Panc1 (cell line): ENCODE measurements at regions not wholly inside any gene's neighbourhood (a gene's known extent, or its start where the extent isn't known, plus 50 kb on each side); places are given as distances from the start of the nearest gene placed in this dataset.

Source experiments
- ATAC-seq: fragments of 200-7000 bp; cut with Tn5 transposase; 2 replicates; pipeline ENCODE4 v1.9.1; 2020; ENCODE audit warnings: mild to moderate bottlenecking, moderate library complexity
- BruUV-seq: library from RNA; stranded (reverse); fragments of 400-500 nt; replicated peaks from 2 replicates; lab custom pipeline; 2021; lab: Mats Ljungman, UMichigan
- CTCF ChIA-PET: fragments of 300-600 bp; sonication (Branson Sonifier 250); formaldehyde crosslinking; loops from one replicate; lab custom pipeline; 2022; ENCODE audit warnings: antibody characterized with exemption; lab: Charles Lee
- POLR2A ChIA-PET: fragments of 300-600 bp; sonication (Branson Sonifier 250); formaldehyde crosslinking; loops from one replicate; lab custom pipeline; 2022; ENCODE audit warnings: antibody characterized with exemption; lab: Charles Lee
- DNase-seq: peaks from one replicate; pipeline ENCODE4 v3.0.0-alpha.2; 2010; ENCODE audit warnings: low read depth, low spot score
- H3K27ac ChIP-seq: 2 replicates; pipeline ENCODE4 v1.5.1; 2011; ENCODE audit warnings: mild to moderate bottlenecking, low read length, inconsistent platforms
- H3K27me3 ChIP-seq: fragments of 200-500 bp; sonication (Bioruptor generic); 2 replicates; pipeline ENCODE4 v1.6.0; 2014; ENCODE audit warnings: low read length, inconsistent platforms; ENCODE audit not compliant: control insufficient read depth, insufficient read depth
- H3K36me3 ChIP-seq: fragments of 200-500 bp; sonication (Bioruptor generic); 2 replicates; pipeline ENCODE4 v1.5.1; 2014; ENCODE audit warnings: inconsistent platforms, mild to moderate bottlenecking, low read length, moderate library complexity; ENCODE audit not compliant: control insufficient read depth, insufficient read depth
- H3K4me1 ChIP-seq: 2 replicates; pipeline ENCODE4 v1.5.1; 2011; ENCODE audit warnings: inconsistent platforms, mild to moderate bottlenecking, low read length, moderate library complexity; ENCODE audit not compliant: control insufficient read depth, insufficient read depth
- H3K4me3 ChIP-seq, 2 experiments: 2 replicates each; pipeline ENCODE4 v1.5.1; 2011 to 2012; ENCODE audit warnings: low read depth in 2 of 2, low read length in 2 of 2, mild to moderate bottlenecking in 2 of 2, inconsistent platforms in 1 of 2, moderate library complexity in 1 of 2
- H3K9me3 ChIP-seq: fragments of 200-500 bp; sonication (Bioruptor generic); 2 replicates; pipeline ENCODE4 v1.5.1; 2014; ENCODE audit warnings: low read depth, mild to moderate bottlenecking, inconsistent platforms, low read length, moderate library complexity; ENCODE audit not compliant: control insufficient read depth, insufficient read depth
- CTCF ChIP-seq: fragments of 450-650 bp; IDR thresholded peaks from 2 replicates; pipeline ENCODE4 v1.5.1; 2017; ENCODE audit warnings: mild to moderate bottlenecking
- POLR2AphosphoS5 ChIP-seq: IDR thresholded peaks from 2 replicates; pipeline ENCODE4 v1.6.1; 2012; ENCODE audit warnings: mild to moderate bottlenecking, low read depth, low read length, moderate library complexity
- REST ChIP-seq, 2 experiments: IDR thresholded peaks; 2 replicates each; pipeline ENCODE4 v1.6.1; 2011 to 2012; ENCODE audit warnings: low read depth in 2 of 2, control low read depth in 1 of 2, low read length in 1 of 2, mild to moderate bottlenecking in 1 of 2, moderate library complexity in 1 of 2; ENCODE audit not compliant: insufficient read depth in 1 of 2
- SIN3A ChIP-seq: IDR thresholded peaks from 2 replicates; pipeline ENCODE4 v1.6.1; 2012; ENCODE audit warnings: low read depth, mild to moderate bottlenecking, low read length, moderate library complexity, borderline replicate concordance; ENCODE audit not compliant: insufficient read depth
- TCF7L2 ChIP-seq: IDR thresholded peaks from 2 replicates; pipeline ENCODE4 v1.6.1; 2011; ENCODE audit warnings: mild to moderate bottlenecking, low read depth, low read length, inconsistent platforms
- in situ Hi-C: cut with HindIII; loops from 2 replicates; pipeline ENCODE4 v1.10.0; 2016; ENCODE audit warnings: low sequenced_read_pairs, low pct_unique_long_range_greater_than_20kb
- intact Hi-C: fragments of 100-400 bp; cut with micrococcal nuclease; formaldehyde crosslinking; loops from one replicate; pipeline ENCODE4 v1.10.0; 2022; ENCODE audit not compliant: unreplicated experiment

GRCh38 chr1:233461847-233462246 lies 134.3 kb downstream of the MAP3K21 start:
- H3K36me3 ChIP-seq, result no peaks in the 10 kb centered on the region
- POLR2A ChIA-PET, result no interaction called here
- TF ChIP-seq CTCF (no peak), SIN3A (no peak), POLR2AphosphoS5 (no peak), TCF7L2 (no peak)
- H3K27me3 ChIP-seq, result no peaks in the 10 kb centered on the region
- BruUV-seq, result no TSS peak
- CTCF ChIA-PET, result no interaction called here
- intact Hi-C loops, result no loop called here
- no peaks in the 10 kb centered on the region for H3K4me1 ChIP-seq
- no peak for ATAC-seq
- no peak overlapping the region for H3K27ac ChIP-seq
- no peak overlapping the region for H3K4me3 ChIP-seq
- H3K9me3 ChIP-seq, result no peaks in the 10 kb centered on the region
- in situ Hi-C loops, result no loop called here
- DNase-seq, result no peak

GRCh38 chr1:233463333-233463732 lies 135.8 kb downstream of the MAP3K21 start:
- no peak for ATAC-seq
- intact Hi-C loops (no loop called here), in situ Hi-C loops (no loop called here)
- Histone ChIP-seq H3K4me1 (no peaks in the 10 kb centered on the region), H3K27ac (no peak overlapping the region), H3K27me3 (no peaks in the 10 kb centered on the region), H3K4me3 (no peak overlapping the region), H3K9me3 (no peaks in the 10 kb centered on the region), H3K36me3 (no peaks in the 10 kb centered on the region)
- CTCF ChIA-PET, result no interaction called here
- no peak for DNase-seq
- BruUV-seq, result no TSS peak
- POLR2A ChIA-PET, result no interaction called here
- TF ChIP-seq SIN3A, result no peak
- no peak for TF ChIP-seq CTCF
- TF ChIP-seq REST (IDR thresholded peaks at IDR 0.05; ENCODE audit: insufficient read depth in 1 of 2, low read depth in 2 of 2, low read length in 1 of 2), result no peak
- TF ChIP-seq POLR2AphosphoS5, result no peak
- TF ChIP-seq TCF7L2, result no peak
